Parathyroid adenoma (tissue), 2 donors: ENCODE measurements at regions not wholly inside any gene's neighbourhood (a gene's known extent, or its start where the extent isn't known, plus 50 kb on each side); places are given as distances from the start of the nearest gene placed in this dataset.

Experiments used
- H2AFZ ChIP-seq: fragments of 300-600 bp; sonication (generic); one replicate; pipeline ENCODE4 v1.7.0; 2017; ENCODE audit warnings: antibody characterized with exemption, mild to moderate bottlenecking
- H3K27ac ChIP-seq: fragments of 300-600 bp; sonication (generic); one replicate; pipeline ENCODE4 v1.7.0; 2017
- H3K27me3 ChIP-seq: fragments of 300-600 bp; sonication (generic); one replicate; pipeline ENCODE4 v1.7.0; 2017; ENCODE audit warnings: low read length; ENCODE audit not compliant: control insufficient read depth, insufficient read depth
- H3K36me3 ChIP-seq: fragments of 300-600 bp; sonication (generic); one replicate; pipeline ENCODE4 v1.7.0; 2017; ENCODE audit warnings: low read length; ENCODE audit not compliant: control insufficient read depth, insufficient read depth
- H3K4me1 ChIP-seq: fragments of 300-600 bp; sonication (generic); one replicate; pipeline ENCODE4 v1.7.0; 2017; ENCODE audit warnings: control low read depth
- H3K4me2 ChIP-seq: fragments of 300-600 bp; sonication (generic); one replicate; pipeline ENCODE4 v1.7.0; 2017; ENCODE audit warnings: low read length
- H3K4me3 ChIP-seq: fragments of 300-600 bp; sonication (generic); one replicate; pipeline ENCODE4 v1.7.0; 2017; ENCODE audit warnings: low read depth, low read length
- H3K79me2 ChIP-seq: fragments of 300-600 bp; sonication (generic); one replicate; pipeline ENCODE4 v1.7.0; 2017; ENCODE audit warnings: control low read depth
- H3K9ac ChIP-seq: fragments of 300-600 bp; sonication (generic); one replicate; pipeline ENCODE4 v1.7.0; 2017; ENCODE audit warnings: mild to moderate bottlenecking
- H3K9me3 ChIP-seq: fragments of 300-600 bp; sonication (generic); one replicate; pipeline ENCODE4 v1.7.0; 2017; ENCODE audit warnings: low read length; ENCODE audit not compliant: control insufficient read depth
- TF ChIP-seq, protein P1 (sequence below): fragments of 300-600 bp; sonication (generic); IDR thresholded peaks from one replicate; pipeline ENCODE4 v1.7.0; 2017; ENCODE audit warnings: antibody characterized with exemption, mild to moderate bottlenecking
- donor health status: primary hyperparathyroidism.

DNA sequence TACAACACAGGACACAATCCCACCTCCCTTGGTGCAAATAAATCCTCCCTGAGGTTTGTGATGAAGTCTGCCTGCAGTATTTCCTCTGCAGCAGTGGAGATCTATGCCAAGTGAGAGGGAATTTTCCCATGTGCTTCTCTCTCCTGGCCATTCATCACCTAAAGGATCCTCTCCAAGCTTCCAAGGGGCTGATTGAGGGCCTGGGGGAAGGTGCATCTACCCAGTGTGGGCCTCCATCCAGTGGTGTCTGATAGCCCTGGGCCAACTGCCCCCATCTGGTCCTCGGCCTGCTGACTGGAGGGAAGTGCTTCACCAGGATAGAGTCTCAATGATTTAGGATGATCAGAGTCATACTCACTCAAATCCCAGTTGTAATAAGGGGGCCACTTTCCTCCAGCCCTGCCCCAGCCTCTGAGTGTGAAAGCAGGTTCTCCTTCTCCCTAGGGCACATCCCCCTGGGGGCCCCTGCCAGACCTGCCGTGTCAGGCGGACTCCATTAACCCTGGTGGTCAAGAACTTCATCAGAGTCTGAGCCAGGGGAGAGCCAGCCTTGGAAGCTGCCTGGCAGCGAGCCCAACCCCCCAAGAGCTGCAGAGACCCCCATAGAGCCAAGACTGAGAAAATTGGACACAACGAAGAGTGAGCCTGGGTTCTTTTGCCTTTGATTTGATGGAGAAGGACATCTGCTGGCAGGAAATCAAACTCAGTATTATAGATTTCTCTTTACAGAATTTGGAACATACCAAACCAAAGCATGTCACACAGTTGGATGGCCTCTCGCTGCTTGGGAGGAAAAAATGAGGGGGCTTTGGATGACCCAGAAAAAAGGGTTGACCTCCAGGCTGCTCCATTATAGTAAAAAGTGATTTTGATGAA lies 509.6 kb downstream of the CMPK2 start:
- Histone ChIP-seq H3K79me2 (no peaks in the 10 kb centered on the region), H3K9me3 (no peaks in the 10 kb centered on the region), H3K4me1 (no peaks in the 10 kb centered on the region), H3K27me3 (no peaks in the 10 kb centered on the region), H3K9ac (no peak overlapping the region), H3K36me3 (no peaks in the 10 kb centered on the region), H3K4me3 (no peak overlapping the region), H3K27ac (no peak overlapping the region), H2AFZ (no peak overlapping the region), H3K4me2 (no peak overlapping the region)
- TF ChIP-seq, protein P1, sequence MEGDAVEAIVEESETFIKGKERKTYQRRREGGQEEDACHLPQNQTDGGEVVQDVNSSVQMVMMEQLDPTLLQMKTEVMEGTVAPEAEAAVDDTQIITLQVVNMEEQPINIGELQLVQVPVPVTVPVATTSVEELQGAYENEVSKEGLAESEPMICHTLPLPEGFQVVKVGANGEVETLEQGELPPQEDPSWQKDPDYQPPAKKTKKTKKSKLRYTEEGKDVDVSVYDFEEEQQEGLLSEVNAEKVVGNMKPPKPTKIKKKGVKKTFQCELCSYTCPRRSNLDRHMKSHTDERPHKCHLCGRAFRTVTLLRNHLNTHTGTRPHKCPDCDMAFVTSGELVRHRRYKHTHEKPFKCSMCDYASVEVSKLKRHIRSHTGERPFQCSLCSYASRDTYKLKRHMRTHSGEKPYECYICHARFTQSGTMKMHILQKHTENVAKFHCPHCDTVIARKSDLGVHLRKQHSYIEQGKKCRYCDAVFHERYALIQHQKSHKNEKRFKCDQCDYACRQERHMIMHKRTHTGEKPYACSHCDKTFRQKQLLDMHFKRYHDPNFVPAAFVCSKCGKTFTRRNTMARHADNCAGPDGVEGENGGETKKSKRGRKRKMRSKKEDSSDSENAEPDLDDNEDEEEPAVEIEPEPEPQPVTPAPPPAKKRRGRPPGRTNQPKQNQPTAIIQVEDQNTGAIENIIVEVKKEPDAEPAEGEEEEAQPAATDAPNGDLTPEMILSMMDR: no peak

DNA sequence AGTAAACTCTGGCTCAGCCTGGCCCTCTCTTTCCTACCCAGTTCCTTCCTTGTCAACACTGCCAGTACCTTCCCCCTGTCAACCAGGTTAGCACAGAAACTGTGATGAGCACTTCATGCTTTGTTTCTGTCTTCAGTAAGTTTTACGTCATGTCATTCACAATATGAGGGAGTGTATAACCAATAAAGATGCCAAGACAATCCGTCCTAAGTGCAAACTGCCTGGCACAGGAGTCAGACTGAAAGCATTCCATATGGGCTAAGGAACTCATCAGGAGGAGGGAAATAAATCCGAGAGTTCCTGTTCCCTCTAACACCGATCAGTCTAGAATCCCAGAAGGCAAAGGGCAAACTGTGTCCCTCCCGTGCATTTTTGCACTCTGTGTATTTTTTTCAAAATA lies 507.2 kb downstream of the CMPK2 start:
- Histone ChIP-seq H3K9ac (no peak overlapping the region), H3K79me2 (no peaks in the 10 kb centered on the region), H3K9me3 (no peaks in the 10 kb centered on the region), H3K4me3 (no peak overlapping the region), H3K4me2 (no peak overlapping the region), H3K27ac (no peak overlapping the region), H3K36me3 (no peaks in the 10 kb centered on the region), H3K27me3 (no peaks in the 10 kb centered on the region), H2AFZ (no peak overlapping the region), H3K4me1 (no peaks in the 10 kb centered on the region)
- TF ChIP-seq, protein P1: no peak

DNA sequence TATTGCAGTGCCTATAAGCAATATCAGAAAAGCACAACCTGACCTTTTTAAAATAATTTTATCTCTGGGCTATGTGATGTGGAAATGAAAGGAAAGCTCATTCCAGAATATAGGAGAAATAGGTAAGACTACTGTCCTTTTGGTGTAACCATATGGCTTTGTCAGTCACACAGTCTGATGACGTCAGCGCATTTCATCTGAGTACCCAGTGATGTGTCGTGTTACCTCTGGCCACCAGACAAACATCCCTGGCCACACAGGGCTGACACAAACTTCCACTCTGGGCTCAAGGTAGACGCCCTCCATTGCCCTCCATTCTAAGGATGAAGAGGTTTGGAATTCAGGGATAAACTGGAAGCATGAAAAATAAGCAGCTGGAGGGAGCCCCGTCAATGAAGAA lies 506.7 kb downstream of the CMPK2 start:
- TF ChIP-seq, protein P1: no peak
- no peaks in the 10 kb centered on the region for H3K27me3 ChIP-seq
- H3K27ac ChIP-seq: no peak overlapping the region
- H2AFZ ChIP-seq: no peak overlapping the region
- H3K9me3 ChIP-seq: no peaks in the 10 kb centered on the region
- no peak overlapping the region for H3K4me3 ChIP-seq
- no peaks in the 10 kb centered on the region for H3K79me2 ChIP-seq
- H3K4me1 ChIP-seq: no peaks in the 10 kb centered on the region
- no peaks in the 10 kb centered on the region for H3K36me3 ChIP-seq
- no peak overlapping the region for H3K4me2 ChIP-seq
- no peak overlapping the region for H3K9ac ChIP-seq

DNA sequence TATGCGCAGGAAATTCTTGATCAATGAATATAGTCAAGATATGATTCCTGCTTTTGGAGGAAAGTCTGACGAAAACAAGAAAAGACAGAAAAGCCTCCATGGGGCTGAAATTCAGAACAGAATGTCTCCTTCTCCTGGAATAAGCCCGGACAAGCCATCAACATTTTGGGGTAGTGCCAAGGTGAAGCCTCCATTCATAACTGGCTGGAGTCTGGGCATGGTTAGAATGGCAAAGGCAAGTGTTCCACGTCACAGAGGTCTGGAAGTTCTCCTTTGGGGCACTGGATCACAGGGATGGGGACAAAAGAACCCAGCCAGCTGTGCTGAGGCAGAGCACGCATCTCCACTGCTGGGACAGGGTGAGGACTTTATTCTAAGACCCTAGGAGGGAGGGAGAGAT lies 505.7 kb downstream of the CMPK2 start:
- H3K27me3 ChIP-seq: no peaks in the 10 kb centered on the region
- H3K9me3 ChIP-seq: no peaks in the 10 kb centered on the region
- H3K9ac ChIP-seq: no peak overlapping the region
- no peak overlapping the region for H3K4me3 ChIP-seq
- H3K4me1 ChIP-seq: no peaks in the 10 kb centered on the region
- no peak overlapping the region for H2AFZ ChIP-seq
- TF ChIP-seq, protein P1: no peak
- H3K27ac ChIP-seq: no peak overlapping the region
- H3K4me2 ChIP-seq: no peak overlapping the region
- H3K79me2 ChIP-seq: no peaks in the 10 kb centered on the region
- H3K36me3 ChIP-seq: no peaks in the 10 kb centered on the region
